GM19438 (cell line): ENCODE measurements at regions not wholly inside any gene's neighbourhood (a gene's known extent, or its start where the extent isn't known, plus 50 kb on each side); places are given as distances from the start of the nearest gene placed in this dataset.
A peak's percentile ranks its signal among the peaks of the same experiment; 100 is the strongest.
"Not testable (repeated sequence)": the region's sequence is repeated elsewhere in the genome, so short reads cannot be mapped to it uniquely, and the experiment has no call there.

Source experiments
- ATAC-seq: cut with Tn5 transposase; IDR thresholded peaks from one replicate; pipeline ENCODE4 v1.9.1; 2021; ENCODE audit warnings: low read depth; ENCODE audit not compliant: unreplicated experiment

DNA sequence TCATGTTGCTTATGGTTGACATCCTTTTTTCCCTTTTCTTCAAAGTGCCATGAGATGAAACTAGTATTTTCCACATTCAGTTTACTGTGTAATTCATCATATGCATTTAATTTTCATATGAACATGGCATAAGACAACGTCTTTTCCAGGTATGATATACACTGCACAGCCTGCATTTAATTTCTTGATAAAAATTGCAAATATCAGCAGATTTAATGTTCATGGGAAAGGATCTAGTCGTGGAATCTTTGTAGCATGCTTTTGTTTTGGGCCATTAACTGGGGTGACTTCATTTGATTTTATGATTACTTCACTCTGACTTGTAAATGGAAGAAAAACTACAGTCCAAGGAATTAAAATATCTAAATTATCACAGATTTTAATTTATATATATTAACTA is 837.3 kb downstream of the IPMK start:
- ATAC-seq: no peak

DNA sequence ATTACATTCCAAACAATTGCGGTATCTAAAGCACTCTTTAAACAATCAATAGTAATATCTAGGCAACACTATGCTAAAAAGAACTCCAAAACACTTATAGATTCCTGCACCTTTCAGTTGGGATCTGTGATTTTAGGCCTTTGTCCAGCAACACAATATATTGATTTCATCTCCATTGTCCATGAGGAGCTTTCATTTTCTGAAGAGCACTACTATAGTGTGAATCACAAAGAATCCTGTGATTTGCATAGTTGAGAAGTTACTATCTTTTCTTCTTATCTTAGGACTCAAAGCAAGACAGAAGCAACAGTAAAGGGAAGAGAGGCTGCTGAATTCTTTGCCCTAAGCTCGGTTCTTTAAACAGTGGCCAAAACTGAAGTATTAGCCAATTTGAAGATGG is 846.8 kb downstream of the IPMK start:
- ATAC-seq: no peak

DNA sequence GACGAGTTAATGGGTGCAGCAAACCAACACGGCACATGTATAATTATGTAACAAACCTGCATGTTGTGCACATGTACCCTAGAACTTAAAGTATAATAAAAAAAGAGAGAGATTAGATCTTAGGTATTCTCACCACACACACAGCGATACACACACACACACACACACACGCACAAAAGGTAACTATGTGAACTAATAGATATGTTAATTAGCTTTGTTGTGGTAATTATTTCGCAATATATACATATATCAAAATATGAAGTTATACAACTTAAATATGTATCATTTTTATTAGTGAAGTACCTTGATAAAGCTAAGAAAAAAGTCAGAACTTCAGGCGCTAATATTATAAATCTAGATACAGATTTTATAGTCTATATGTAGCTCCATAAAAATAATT is 849.2 kb downstream of the IPMK start:
- no peak for ATAC-seq

DNA sequence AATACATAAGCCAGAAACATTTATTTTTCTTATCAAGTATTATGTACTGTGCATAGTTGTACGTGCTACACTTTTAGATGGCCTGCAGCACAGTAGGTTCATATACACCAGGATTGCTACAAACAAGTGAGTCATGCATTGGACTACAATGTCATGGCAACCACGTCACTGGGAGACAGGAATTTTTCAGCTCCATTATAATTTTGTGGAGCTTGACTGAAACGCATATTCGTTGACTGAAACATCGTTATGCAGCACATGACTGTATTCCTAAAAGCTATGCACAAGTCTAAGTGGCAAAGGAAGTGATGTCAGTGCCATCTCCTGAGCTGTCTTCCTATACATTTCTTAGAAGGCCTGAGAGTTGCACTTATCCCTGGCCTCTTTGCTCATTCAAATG is 871.8 kb downstream of the IPMK start:
- ATAC-seq: no peak

DNA sequence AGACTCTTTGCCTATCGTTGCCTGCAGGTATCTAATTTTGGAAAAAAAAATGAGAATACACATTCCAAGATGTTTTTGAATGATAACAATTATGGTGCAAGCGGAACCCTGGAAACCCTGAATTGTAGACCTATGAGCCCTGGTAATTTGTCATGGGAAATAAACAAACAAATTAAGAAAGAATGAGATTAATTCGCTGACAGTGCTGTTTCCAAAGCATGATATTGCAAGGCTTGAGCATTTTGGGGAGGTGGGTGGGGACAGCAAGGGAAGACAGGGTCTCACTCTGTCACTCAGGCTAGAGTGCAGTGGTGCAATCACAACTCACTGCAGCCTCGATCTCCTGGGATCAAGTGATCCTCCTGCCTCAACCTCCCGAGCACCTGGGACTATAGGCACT is 900.3 kb downstream of the IPMK start:
- ATAC-seq: no peak

DNA sequence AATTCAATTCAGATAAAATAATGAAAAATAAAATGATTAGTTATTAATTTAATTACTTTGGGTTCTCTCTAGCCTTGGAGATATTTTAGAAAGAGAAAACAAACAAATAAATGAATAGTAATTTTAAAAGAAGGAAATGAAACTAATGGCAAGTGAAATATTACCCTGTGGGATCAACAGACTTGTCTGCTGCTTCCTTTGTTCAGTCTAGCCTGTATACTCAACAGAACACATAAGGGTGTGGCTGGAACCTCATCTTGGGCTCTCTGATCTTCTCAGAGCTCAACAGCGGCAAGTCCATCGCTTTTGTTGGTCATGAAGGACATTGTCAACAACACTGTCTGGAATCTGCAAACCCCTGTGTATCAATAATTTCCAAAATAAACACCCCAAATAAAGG is 904.9 kb downstream of the IPMK start:
- ATAC-seq: peak; percentile 70

DNA sequence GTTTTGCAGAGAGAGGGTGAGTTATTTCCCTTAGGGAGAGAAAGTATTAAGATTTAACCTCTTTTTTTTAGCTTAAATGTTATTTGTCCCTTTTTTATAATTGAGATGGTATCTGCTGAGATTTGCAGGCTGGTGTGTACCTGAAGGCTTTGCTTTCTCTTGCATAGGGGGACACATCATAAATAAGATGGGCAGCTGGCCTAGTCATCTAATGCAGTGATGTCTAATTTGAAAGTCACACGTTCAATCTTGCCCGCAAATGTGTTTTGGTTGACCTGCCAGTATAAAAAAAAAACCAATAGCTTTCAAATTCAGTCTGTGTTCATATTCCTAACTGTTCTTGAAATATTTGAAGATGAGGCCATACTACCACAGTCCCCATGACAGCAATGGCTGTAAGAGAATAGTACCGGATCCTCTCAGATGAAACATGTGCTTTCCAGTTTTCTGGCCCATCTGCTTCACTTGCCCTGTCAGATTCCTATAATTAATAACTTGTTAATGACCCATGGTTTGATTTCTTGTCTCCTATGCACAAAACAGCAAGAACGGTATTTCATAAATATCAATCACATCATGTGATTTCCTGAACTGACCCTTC is 914.2 kb downstream of the IPMK start:
- ATAC-seq: no peak

DNA sequence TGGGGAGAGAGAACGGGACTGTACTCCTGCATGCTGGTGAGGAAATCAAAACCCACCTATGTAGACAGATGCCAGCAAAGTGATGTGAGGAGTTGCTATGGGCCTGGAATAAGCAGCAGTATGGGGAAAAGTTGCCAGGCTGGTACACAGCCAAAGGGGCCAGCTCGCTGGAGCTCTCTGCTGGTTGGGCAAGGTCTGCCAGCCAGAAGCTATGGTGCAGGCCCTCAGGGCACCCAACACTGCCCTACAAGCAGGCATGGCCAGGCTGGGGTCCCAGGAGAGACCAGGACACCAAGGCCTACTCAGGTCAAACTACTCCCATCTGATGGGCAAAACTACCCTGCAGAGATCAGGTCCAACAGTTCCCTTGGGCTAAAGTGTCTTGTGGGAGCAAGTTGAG is 916.6 kb downstream of the IPMK start:
- no peak for ATAC-seq

DNA sequence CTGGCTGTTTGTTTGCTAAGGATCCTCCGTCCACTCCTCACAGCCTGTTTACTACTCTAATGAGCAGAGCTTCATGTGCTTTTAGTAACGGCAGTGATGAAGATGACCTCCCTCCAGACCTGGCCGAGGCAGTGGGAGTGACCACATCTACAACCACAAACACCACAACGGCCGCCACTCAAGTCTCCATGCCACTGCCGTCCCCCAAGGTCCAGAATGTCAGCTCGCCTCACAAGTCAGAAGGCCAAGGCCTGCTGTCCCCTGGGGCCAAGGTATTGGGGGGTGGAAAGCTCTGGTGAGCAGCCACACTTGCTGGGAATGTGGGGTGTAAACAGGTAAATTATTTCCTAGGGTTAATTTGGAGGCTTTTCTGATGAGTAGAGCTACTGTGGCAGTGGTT is 926.4 kb downstream of the IPMK start:
- no peak for ATAC-seq

DNA sequence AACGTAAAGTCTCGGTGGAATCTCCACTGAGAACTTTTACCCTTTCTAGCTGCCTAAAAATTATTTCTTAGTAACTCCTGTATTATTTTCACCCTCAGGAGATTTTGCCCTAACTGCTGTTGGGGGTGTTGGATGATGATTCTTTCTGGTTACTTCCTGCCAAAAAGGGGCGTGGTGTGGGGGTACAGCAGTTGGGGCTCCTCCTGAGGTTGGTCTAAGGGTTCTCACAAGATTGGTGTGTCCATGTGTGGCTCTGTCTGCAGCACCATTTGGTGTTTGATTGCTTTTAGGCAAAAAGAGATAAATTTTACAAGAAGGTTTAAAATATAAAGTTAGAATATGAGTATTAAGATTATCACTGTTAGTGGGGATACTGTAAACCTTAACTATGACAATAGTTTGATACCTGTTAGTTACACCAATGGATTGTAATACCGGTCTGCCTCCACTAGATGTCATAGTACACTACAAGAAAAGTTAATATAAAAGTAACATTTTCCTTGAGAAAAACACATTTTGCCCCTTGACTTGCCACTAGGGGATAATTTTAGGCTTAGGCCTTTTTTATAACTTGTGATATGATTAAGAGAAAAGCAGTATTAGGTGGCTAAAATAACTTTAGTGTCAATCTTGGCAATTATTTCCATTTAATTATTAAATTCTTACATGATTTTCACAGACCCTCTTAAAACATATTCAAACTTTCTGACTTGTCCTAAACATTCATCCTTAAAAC is 928.7 kb downstream of the IPMK start:
- no peak for ATAC-seq

DNA sequence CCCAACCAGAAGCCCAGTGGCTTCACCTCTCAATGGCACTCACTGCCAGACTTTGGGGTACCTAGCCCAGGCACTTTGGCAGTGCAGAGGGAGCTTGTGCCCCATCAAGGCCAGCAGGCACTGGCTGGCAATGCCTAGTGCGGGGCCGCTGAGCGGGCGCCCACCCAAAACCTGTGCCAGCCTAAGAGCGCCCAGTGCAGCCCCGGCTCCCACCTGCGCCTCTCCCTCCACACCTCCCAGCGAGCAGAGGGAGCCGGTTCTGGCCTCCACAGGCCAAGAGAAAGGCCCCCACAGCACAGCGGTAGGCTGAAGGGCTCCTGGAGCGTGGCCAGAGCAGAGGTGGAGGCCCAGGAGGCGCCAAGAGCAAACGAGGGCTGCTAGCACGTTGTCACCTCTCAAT is 930.8 kb downstream of the IPMK start:
- ATAC-seq: no peak

DNA sequence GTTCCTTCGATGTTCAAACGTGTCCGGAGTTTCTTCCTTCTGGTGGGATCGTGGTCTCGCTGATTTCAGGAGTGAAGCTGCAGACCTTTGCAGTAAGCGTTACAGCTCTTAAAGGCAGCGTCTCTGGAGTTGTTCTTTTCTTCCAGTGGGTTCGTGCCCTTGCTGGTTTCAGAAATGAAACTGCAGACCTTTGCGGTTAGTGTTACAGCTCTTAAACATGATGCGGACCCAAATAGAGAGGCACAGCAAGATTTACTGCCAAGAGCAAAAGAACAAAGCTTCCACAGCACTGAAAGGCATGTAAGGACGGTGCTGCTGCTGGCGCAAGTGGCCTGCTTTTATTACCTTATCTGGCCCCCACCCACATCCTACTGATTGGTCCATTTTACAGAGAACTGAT is 931.4 kb downstream of the IPMK start:
- ATAC-seq: no peak

DNA sequence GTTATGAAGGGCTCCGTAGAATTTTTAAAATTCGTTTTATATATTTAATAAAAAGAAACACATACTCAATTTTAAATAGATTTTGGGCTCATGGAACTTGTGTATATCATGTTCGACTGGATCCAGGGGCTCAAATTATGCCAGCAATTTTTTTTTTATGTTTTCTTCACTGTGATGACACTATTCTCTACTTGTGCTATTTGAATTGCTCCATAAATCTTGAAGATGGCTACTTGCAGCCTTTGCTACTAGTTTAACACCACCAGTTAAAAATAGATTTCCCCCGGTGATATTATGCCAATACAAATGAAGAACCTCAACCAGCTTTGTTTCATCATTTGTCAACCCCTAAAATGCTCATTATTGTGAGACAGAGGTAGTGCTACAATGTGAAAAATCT is 933.2 kb downstream of the IPMK start:
- ATAC-seq: no peak

DNA sequence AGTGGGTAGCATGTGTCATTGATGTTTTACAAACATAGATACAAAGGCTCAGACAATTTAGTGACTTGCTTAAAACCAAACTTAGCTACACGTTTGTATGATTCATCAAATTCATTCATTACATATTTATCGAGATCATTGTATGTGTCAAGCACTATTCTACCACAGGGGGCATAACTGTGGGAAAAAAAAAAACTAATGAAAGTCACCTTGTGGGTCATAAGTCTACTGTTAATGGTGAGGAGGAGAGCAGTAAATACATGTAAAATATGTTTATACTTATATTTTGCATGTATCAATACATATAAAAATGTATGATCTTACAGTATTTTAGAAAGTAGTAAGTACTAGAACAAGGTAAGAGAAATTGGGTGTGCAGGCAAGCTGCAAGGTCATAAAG is 933.8 kb downstream of the IPMK start:
- ATAC-seq: no peak

DNA sequence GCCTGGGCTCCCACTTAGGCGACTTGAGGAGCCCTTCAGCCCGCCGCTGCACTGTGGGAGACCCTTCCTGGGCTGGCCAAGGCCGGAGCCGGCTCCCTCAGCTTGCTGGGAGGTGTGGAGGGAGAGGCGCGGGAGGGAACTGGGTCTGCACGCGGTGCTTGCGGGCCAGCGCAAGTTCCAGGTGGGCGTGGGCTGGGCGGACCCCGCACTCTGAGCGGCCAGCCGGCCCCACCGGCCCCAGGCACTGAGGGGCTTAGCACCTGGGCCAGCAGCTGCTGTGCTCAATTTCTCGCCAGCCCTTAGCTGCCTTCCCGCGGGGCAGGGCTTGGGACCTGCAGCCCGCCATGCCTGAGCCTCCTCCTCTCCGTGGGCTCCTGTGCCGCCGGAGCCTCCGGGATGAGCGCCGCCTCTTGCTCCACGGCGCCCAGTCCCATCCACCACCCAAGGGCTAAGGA is 946.3 kb downstream of the IPMK start:
- not testable (repeated sequence) for ATAC-seq

DNA sequence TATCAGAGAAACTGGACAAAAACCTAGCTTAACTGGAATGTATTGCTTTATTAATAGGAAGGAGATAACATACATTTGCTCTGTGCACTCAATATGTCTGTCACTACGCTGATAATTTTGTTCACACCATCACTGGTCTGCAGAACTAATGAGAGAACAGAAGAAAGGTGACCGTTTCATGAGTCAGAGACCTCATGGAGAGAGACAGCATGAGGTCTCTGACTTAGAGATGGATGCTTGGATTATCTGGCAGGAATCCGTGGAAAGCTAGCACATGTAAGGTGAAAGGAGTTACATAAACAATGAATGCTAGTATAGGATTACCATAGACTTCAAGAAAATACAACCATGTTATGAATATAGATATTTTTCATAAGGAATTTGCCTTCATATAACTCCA is 947.3 kb downstream of the IPMK start:
- ATAC-seq: no peak

DNA sequence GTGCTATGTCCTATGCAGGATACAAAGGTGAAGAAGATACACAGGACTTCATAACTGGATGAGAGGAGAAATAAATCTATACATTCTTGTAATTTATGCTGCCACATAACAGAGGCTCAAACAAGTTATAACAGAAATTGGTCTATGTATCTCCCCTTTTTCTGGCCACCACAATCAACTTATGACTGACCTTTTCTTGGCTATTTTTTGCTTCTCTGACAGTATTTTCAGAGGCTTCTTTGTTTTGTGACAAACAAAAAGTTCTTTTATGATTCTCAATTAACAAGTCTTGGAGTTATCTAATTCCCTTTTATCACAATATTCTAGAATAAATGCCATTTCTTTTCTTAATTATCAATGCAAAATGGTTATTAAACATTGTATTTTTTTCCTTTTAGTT is 953.0 kb upstream of the ZWINT start:
- ATAC-seq: no peak

DNA sequence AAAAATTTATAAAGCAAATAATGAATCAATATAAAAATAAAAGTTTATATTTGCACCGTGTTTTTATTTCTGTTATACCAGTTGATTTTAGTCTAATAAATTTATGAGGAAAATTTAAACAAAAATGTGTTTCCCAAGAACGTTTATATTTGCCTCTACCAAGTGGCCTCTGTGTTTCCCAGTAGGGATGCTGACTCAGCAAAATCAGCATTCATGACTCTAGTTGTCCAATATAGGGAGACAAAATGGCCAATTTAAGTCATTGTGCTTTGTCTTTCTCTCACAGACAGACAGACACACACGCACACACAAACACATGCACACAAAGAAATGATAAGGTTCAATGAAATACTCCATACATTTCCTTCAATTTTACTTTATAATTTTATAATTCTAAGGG is 942.5 kb upstream of the ZWINT start:
- ATAC-seq: no peak

DNA sequence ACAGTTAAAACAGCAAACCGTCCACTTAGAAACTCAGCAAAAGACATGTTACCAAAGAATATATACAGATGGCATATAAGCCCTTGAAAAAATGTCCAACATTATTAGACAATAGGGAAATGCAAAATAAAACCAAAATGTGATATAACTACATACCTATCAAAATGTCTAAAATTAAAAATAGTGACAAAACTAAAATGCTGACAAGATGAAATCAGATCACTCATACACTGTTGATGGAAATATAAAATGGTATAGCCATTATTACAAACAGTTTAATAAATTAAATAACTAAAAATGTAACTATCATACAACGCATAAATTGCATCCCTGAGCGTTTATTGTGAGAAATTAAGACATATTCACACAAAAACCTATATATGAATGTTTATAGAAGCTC is 939.7 kb upstream of the ZWINT start:
- ATAC-seq: no peak

DNA sequence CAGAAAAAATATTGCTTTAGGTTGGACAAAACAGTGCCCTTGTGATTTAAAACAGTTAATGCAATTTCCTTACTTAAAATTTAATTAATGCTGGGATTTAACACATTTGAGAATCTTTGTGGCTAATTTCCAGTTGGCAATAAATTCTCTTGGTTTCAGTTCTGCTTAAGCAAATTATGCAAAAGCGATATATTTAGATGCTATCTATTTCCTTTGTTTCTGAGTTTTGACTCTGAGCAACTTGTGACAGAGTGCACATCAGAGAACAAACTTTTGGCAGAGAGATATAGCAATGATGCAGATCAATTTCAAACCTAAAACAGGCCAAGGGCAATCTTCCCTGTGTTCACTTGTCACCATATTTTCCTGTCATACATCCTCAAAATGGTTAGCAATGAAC is 933.6 kb upstream of the ZWINT start:
- no peak for ATAC-seq

DNA sequence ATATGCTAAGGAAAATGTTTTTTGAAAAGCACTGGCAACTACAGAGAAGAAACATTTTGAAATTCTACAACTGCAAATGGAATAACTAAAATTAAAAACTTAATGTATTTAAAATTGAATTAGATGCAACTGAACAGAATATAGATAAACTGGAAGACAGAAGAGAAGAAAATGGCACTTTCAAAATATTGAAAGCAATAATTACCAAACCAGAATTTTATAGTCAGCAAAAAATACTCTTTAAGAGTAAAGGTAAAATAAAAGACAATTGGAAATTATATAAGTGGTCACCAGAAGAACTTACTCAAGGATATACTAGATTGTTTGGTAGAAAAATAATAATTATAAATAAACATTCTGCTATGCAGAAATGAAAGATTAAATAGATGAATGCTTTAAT is 927.7 kb upstream of the ZWINT start:
- no peak for ATAC-seq

DNA sequence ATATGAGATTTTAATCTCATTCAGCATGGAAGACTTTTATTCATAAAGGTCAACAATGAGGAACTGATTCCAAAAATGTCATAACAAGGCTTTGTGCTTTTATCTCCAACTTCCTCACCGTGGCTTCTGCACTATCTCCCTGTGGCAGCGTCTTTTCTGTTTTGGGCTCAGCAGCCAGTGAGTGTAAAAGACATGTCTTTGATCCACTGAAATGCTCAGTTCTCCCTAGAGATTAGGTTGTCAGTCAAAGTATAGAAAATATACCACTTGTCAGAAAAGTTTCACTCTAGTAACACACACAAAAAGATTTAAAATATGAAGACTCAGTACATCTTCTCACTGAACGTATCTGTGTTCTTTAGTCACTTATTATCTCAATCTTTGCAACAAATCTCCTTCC is 901.8 kb upstream of the ZWINT start:
- no peak for ATAC-seq

DNA sequence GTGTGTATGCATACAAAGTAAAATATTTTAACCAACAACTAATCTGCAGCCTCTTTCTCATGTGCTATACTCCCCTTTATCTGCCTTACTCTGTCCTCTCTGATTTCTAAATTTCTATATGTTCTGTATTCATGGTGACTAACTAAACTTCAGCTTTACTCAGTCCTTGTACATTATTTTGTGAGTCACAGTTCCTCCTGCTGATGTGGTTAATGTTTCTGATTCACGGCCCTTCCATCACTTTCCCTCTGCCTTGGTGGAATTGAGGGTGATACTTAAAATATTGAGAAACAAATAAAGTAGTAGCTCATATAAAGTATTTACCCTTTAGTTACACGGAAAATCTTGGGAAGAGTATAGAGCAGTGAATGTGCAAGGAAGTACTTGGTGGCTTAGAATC is 899.1 kb upstream of the ZWINT start:
- ATAC-seq: no peak
